Liver (tissue), 8 donors: ENCODE measurements at regions not wholly inside any gene's neighbourhood (a gene's known extent, or its start where the extent isn't known, plus 50 kb on each side); places are given as distances from the start of the nearest gene placed in this dataset.

Experiments
- DNase-seq: peaks from one replicate; pipeline ENCODE4 v3.0.0-alpha.2; 2017; ENCODE audit warnings: low spot score
- H3K27ac ChIP-seq, 2 donors: one replicate each; pipeline ENCODE4 v1.7.0; 2013; ENCODE audit warnings: inconsistent platforms in 2 of 2, low read length in 2 of 2, control low read depth in 1 of 2, low read depth in 1 of 2, mild to moderate bottlenecking in 1 of 2
- H3K27me3 ChIP-seq, 4 donors: one replicate each; pipeline versions ENCODE4 v1.6.1 to v1.7.0; 2013; ENCODE audit warnings: low read length in 3 of 4, inconsistent platforms in 1 of 4, mild to moderate bottlenecking in 1 of 4, moderate library complexity in 1 of 4; ENCODE audit not compliant: control insufficient read depth in 4 of 4, insufficient read depth in 4 of 4
- H3K36me3 ChIP-seq, 4 donors: one replicate each; pipeline versions ENCODE4 v1.6.1 to v1.7.0; 2013; ENCODE audit warnings: low read length in 3 of 4, mild to moderate bottlenecking in 3 of 4, low read depth in 1 of 4, moderate library complexity in 1 of 4; ENCODE audit not compliant: control insufficient read depth in 4 of 4, insufficient read depth in 3 of 4
- H3K4me1 ChIP-seq, 4 donors: one replicate each; pipeline versions ENCODE4 v1.6.1 to v1.7.0; 2013; ENCODE audit warnings: low read length in 3 of 4, mild to moderate bottlenecking in 3 of 4, moderate library complexity in 1 of 4; ENCODE audit not compliant: control insufficient read depth in 4 of 4, insufficient read depth in 4 of 4
- H3K4me3 ChIP-seq, 3 donors: one replicate each; pipeline versions ENCODE4 v1.6.1 to v1.7.0; 2013; ENCODE audit warnings: low read length in 3 of 3, control low read depth in 1 of 3, low read depth in 1 of 3, mild to moderate bottlenecking in 1 of 3
- H3K9ac ChIP-seq, 2 donors: one replicate each; pipeline ENCODE4 v1.7.0; 2013; ENCODE audit warnings: low read length in 2 of 2, mild to moderate bottlenecking in 2 of 2, moderate library complexity in 2 of 2, control low read depth in 1 of 2, low read depth in 1 of 2
- H3K9me3 ChIP-seq, 4 donors: one replicate each; pipeline versions ENCODE4 v1.6.1 to v1.7.0; 2013; ENCODE audit warnings: low read length in 3 of 4; ENCODE audit not compliant: control insufficient read depth in 4 of 4
- ATF3 ChIP-seq: IDR thresholded peaks from 2 replicates; pipeline ENCODE4 v1.6.1; 2016; ENCODE audit warnings: antibody characterized with exemption
- CTCF ChIP-seq: fragments of 150-350 bp; IDR thresholded peaks from 2 replicates; pipeline ENCODE4 v1.5.1; 2017; ENCODE audit warnings: improper control_type of control experiment, low read depth, low read length; ENCODE audit not compliant: missing input control
- EGR1 ChIP-seq, 2 donors: IDR thresholded peaks; 2 replicates each; pipeline ENCODE4 v1.6.1; 2016 to 2018; ENCODE audit warnings: antibody characterized with exemption in 2 of 2, low read depth in 2 of 2
- FOXA1 ChIP-seq: IDR thresholded peaks from 2 replicates; pipeline ENCODE4 v1.6.1; 2016; ENCODE audit warnings: antibody characterized with exemption
- FOXA2 ChIP-seq: IDR thresholded peaks from 2 replicates; pipeline ENCODE4 v1.6.1; 2016; ENCODE audit warnings: antibody characterized with exemption
- GABPA ChIP-seq, 2 donors: IDR thresholded peaks in 1 of 2; conservative IDR thresholded peaks in 1 of 2; 2 replicates each; pipeline ENCODE4 v1.6.1; 2016; ENCODE audit warnings: antibody characterized with exemption in 2 of 2, mild to moderate bottlenecking in 1 of 2, moderate library complexity in 1 of 2
- HNF4A ChIP-seq, 2 donors: conservative IDR thresholded peaks; 2 replicates each; pipeline ENCODE4 v1.6.1; 2016; ENCODE audit warnings: antibody characterized with exemption in 2 of 2, mild to moderate bottlenecking in 2 of 2
- HNF4G ChIP-seq: IDR thresholded peaks from 2 replicates; pipeline ENCODE4 v1.6.1; 2016; ENCODE audit warnings: antibody characterized with exemption
- JUND ChIP-seq, 2 donors: IDR thresholded peaks; 2 replicates each; pipeline ENCODE4 v1.6.1; 2016; ENCODE audit warnings: antibody characterized with exemption in 2 of 2
- MAX ChIP-seq: IDR thresholded peaks from 2 replicates; pipeline ENCODE4 v1.6.1; 2016; ENCODE audit warnings: antibody characterized with exemption
- RAD21 ChIP-seq, 2 donors: IDR thresholded peaks; 2 replicates each; pipeline ENCODE4 v1.6.1; 2016; ENCODE audit warnings: antibody characterized with exemption in 2 of 2, mild to moderate bottlenecking in 2 of 2
- REST ChIP-seq: IDR thresholded peaks from 2 replicates; pipeline ENCODE4 v1.6.1; 2016; ENCODE audit warnings: antibody characterized with exemption, mild to moderate bottlenecking
- RXRA ChIP-seq, 2 donors: IDR thresholded peaks; 2 replicates each; pipeline ENCODE4 v1.6.1; 2017 to 2018; ENCODE audit warnings: antibody characterized with exemption in 2 of 2, mild to moderate bottlenecking in 1 of 2
- SP1 ChIP-seq: IDR thresholded peaks from 2 replicates; pipeline ENCODE4 v1.6.1; 2018; ENCODE audit warnings: antibody characterized with exemption, mild to moderate bottlenecking
- TAF1 ChIP-seq: conservative IDR thresholded peaks from 2 replicates; pipeline ENCODE4 v1.6.1; 2016; ENCODE audit warnings: antibody characterized with exemption, mild to moderate bottlenecking
- ZBTB33 ChIP-seq: IDR thresholded peaks from 2 replicates; pipeline ENCODE4 v1.6.1; 2016; ENCODE audit warnings: antibody characterized with exemption
- WGBS: extraction: QIAGEN DNeasy Blood & Tissue Kit; methylation state at CpG from one replicate; pipeline ENCODE4 v1.1.7; 2013; 5-methylcytosine and 5-hydroxymethylcytosine counted together
- donor health status: healthy.
- donor health status: healthy.
- donor health status: healthy.
- donor health status: healthy.
- donor health status: healthy.

GRCh38 chr7:17044861-17045260 lies 163.1 kb upstream of the AGR3 start:
- no peak for DNase-seq
- 97% methylated on average over 2 of the region's 2 CpGs for WGBS
- Histone ChIP-seq H3K36me3 (no peaks in the 10 kb centered on the region), H3K9ac (no peak overlapping the region), H3K4me3 (no peak overlapping the region), H3K27me3 (no peaks in the 10 kb centered on the region), H3K4me1 (peaks cover 0 to 5% (median 1%) of the 10 kb centered on the region in 4 donors), H3K9me3 (no peaks in the 10 kb centered on the region), H3K27ac (no peak overlapping the region)
- TF ChIP-seq FOXA1 = no peak

- Histone ChIP-seq H3K27me3 (no peaks in the 10 kb centered on the region), H3K4me3 (no peak overlapping the region), H3K9me3 (no peaks in the 10 kb centered on the region), H3K9ac (no peak overlapping the region), H3K36me3 (no peaks in the 10 kb centered on the region), H3K4me1 (peaks cover 0 to 5% (median 1%) of the 10 kb centered on the region in 4 donors), H3K27ac (no peak overlapping the region)
- DNase-seq = no peak
- 82% methylated on average over 2 of the region's 2 CpGs for WGBS
- TF ChIP-seq EGR1 (IDR thresholded peaks at IDR 0.05; ENCODE audit: low read depth in 2 of 2) (no peak), FOXA2 (no peak), TAF1 (no peak), REST (no peak), CTCF (no peak), HNF4A (conservative IDR thresholded peaks at IDR 0.05) (no peak), HNF4G (no peak), SP1 (no peak), RXRA (IDR thresholded peaks at IDR 0.05) (no peak), RAD21 (IDR thresholded peaks at IDR 0.05) (no peak), ATF3 (no peak), ZBTB33 (no peak), GABPA (IDR thresholded peaks at IDR 0.05 in 1 of 2, conservative IDR thresholded peaks at IDR 0.05 in 1 of 2) (no peak), MAX (no peak), JUND (IDR thresholded peaks at IDR 0.05) (no peak)
These were observed 164.5 kb upstream of the AGR3 start for GRCh38 chr7:17046259-17046658.
